ENCODE measurements at regions not wholly inside any gene's neighbourhood (a gene's known extent, or its start where the extent isn't known, plus 50 kb on each side); places are given as distances from the start of the nearest gene placed in this dataset.

DNA sequence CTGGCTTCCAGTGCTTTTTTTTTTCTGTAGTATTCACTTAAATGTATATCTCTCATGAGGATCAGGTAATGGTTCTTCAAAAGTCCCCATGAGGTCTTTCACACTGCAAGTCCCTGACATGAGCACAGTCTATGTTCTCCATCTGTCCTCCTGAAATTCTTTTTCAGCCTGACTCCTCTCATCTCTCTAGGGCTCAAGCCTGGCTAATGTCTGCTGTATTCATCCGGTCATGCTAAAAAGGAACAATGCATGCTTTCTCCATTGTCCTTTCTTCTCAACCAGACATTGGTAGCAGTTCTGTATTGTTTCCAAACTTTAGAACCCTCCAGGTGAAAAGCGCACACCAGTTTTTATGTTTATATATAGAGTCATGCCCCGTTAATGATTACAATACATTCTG is 368.3 kb upstream of the OLFM3 start:
- FAIRE-seq = no peak

DNA sequence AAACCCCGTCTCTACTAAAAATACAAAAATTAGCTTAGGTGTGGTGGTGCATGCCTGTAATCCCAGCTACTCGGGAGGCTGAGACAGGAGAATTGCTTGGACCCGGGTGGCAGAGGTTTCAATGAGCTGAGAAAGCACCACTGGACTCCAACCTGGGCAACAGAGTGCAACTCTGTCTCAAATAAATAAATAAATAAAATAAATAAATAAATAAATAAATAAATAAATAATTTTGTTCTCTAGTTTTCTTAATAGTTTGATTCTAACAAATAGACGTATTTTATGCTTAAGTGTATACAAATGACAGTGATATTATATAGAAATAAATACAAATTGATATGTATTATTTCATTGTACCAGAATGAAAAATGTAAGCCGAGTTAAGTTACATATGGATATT is 339.9 kb upstream of the OLFM3 start:
- Histone ChIP-seq H3K36me3 (ENCODE audit: control insufficient read depth in 2 of 2, extremely low read depth in 1 of 2, insufficient read depth in 2 of 2, low read length in 2 of 2) (no peaks in the 10 kb centered on the region), H3K4me3 (ENCODE audit: control insufficient read depth in 2 of 3, extremely low read depth in 1 of 3, insufficient read depth in 2 of 3, low read depth in 1 of 3, low read length in 3 of 3) (no peak overlapping the region), H3K4me1 (ENCODE audit: control insufficient read depth, extremely low read depth, insufficient read depth, low read length) (no peaks in the 10 kb centered on the region), H3K27me3 (ENCODE audit: control insufficient read depth, extremely low read depth, insufficient read depth, low read length) (no peaks in the 10 kb centered on the region), H3K9me3 (ENCODE audit: control insufficient read depth, low read depth, low read length) (no peaks in the 10 kb centered on the region), H3K27ac (ENCODE audit: control insufficient read depth, insufficient read depth, low read length) (no peak overlapping the region), H2AFZ (ENCODE audit: control insufficient read depth, low read length) (no peak overlapping the region), H4K20me1 (ENCODE audit: control insufficient read depth, extremely low read depth, insufficient read depth, low read length) (no peaks in the 10 kb centered on the region), H3K9me1 (ENCODE audit: control insufficient read depth, extremely low read depth, insufficient read depth, low read length) (no peaks in the 10 kb centered on the region), H3K79me2 (ENCODE audit: control insufficient read depth, insufficient read depth, low read length) (no peaks in the 10 kb centered on the region), H3K9ac (ENCODE audit: control insufficient read depth, extremely low read depth, insufficient read depth, low read length) (no peak overlapping the region), H3K4me2 (ENCODE audit: control insufficient read depth, extremely low read depth, insufficient read depth, low read depth, low read length) (no peak overlapping the region)
- TF ChIP-seq, protein P1, sequence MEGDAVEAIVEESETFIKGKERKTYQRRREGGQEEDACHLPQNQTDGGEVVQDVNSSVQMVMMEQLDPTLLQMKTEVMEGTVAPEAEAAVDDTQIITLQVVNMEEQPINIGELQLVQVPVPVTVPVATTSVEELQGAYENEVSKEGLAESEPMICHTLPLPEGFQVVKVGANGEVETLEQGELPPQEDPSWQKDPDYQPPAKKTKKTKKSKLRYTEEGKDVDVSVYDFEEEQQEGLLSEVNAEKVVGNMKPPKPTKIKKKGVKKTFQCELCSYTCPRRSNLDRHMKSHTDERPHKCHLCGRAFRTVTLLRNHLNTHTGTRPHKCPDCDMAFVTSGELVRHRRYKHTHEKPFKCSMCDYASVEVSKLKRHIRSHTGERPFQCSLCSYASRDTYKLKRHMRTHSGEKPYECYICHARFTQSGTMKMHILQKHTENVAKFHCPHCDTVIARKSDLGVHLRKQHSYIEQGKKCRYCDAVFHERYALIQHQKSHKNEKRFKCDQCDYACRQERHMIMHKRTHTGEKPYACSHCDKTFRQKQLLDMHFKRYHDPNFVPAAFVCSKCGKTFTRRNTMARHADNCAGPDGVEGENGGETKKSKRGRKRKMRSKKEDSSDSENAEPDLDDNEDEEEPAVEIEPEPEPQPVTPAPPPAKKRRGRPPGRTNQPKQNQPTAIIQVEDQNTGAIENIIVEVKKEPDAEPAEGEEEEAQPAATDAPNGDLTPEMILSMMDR (optimal IDR thresholded peaks at IDR 0.05 in 1 of 3, IDR thresholded peaks at IDR 0.05 in 1 of 3, conservative IDR thresholded peaks at IDR 0.05 in 1 of 3; ENCODE audit: extremely low read depth in 1 of 3, insufficient read depth in 2 of 3, low read length in 3 of 3) = no peak
- DNase-seq (ENCODE audit: low read depth, low spot score) = no peak
- dilution Hi-C loops (cut with MboI; ENCODE audit: extremely low pct_ligation_motif_present, low sequenced_read_pairs) = no loop called here
- FAIRE-seq = no peak

More for the DNA sequence above, 368.3 kb upstream of the OLFM3 start:
- Histone ChIP-seq H3K27me3 (ENCODE audit: control insufficient read depth, extremely low read depth, insufficient read depth, low read length) (no peaks in the 10 kb centered on the region), H3K9ac (ENCODE audit: control insufficient read depth, extremely low read depth, insufficient read depth, low read length) (no peak overlapping the region), H3K9me1 (ENCODE audit: control insufficient read depth, extremely low read depth, insufficient read depth, low read length) (no peaks in the 10 kb centered on the region), H3K4me1 (ENCODE audit: control insufficient read depth, extremely low read depth, insufficient read depth, low read length) (no peaks in the 10 kb centered on the region), H3K27ac (ENCODE audit: control insufficient read depth, insufficient read depth, low read length) (no peak overlapping the region), H3K4me3 (ENCODE audit: control insufficient read depth in 2 of 3, extremely low read depth in 1 of 3, insufficient read depth in 2 of 3, low read depth in 1 of 3, low read length in 3 of 3) (no peak overlapping the region), H4K20me1 (ENCODE audit: control insufficient read depth, extremely low read depth, insufficient read depth, low read length) (no peaks in the 10 kb centered on the region), H3K36me3 (ENCODE audit: control insufficient read depth in 2 of 2, extremely low read depth in 1 of 2, insufficient read depth in 2 of 2, low read length in 2 of 2) (no peaks in the 10 kb centered on the region), H2AFZ (ENCODE audit: control insufficient read depth, low read length) (no peak overlapping the region), H3K4me2 (ENCODE audit: control insufficient read depth, extremely low read depth, insufficient read depth, low read depth, low read length) (no peak overlapping the region), H3K79me2 (ENCODE audit: control insufficient read depth, insufficient read depth, low read length) (no peaks in the 10 kb centered on the region), H3K9me3 (ENCODE audit: control insufficient read depth, low read depth, low read length) (no peaks in the 10 kb centered on the region)
- no peak for DNase-seq (ENCODE audit: low read depth, low spot score)
- TF ChIP-seq EZH2 (IDR thresholded peaks at IDR 0.05; ENCODE audit: low read length) = no peak
- TF ChIP-seq, protein P1 (optimal IDR thresholded peaks at IDR 0.05 in 1 of 3, IDR thresholded peaks at IDR 0.05 in 1 of 3, conservative IDR thresholded peaks at IDR 0.05 in 1 of 3; ENCODE audit: extremely low read depth in 1 of 3, insufficient read depth in 2 of 3, low read length in 3 of 3) = no peak
- dilution Hi-C loops (cut with MboI; ENCODE audit: extremely low pct_ligation_motif_present, low sequenced_read_pairs) = loop anchor here (25.0 kb wide), 1 partner anchor 103 kb away; no protein-coding TSS in a partner anchor

All from keratinocyte (primary cell).